Testis (tissue), 2 donors: ENCODE measurements at regions not wholly inside any gene's neighbourhood (a gene's known extent, or its start where the extent isn't known, plus 50 kb on each side); places are given as distances from the start of the nearest gene placed in this dataset.

Source experiments
- POLR2A ChIP-seq: fragments of 450-650 bp; IDR thresholded peaks from one replicate; pipeline ENCODE4 v1.6.1; 2017; ENCODE audit warnings: antibody characterized with exemption, mild to moderate bottlenecking, moderate library complexity
- TF ChIP-seq, protein P1 (sequence below), 3 experiments: fragments of 450-650 bp in 2 of 3; fragments of 200-600 bp in 1 of 3; sonication (generic) in 1 of 3; IDR thresholded peaks; one replicate each; pipeline ENCODE4 v1.5.1; 2016 to 2019; ENCODE audit warnings: antibody characterized with exemption in 3 of 3, mild to moderate bottlenecking in 2 of 3, moderate library complexity in 1 of 3

DNA sequence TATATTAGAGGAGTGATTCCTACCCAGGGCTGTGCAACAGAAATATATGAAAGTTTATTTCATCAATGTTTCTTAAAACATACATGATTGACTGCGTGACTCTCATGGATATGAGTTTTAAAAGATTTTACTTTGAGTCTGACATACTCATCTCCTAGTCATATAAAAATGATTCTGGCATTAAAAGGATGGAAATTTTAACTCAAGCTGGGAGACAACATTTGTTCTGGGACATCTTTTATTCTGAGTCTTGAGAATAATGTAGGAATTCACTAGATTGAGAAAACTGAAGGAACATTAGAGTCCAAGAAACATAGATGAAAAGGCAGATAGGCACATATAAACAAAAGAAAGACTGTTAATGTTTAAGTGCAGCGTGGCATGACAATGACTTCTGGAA, 649.6 kb downstream of the SPRY1 start:
- TF ChIP-seq, protein P1, sequence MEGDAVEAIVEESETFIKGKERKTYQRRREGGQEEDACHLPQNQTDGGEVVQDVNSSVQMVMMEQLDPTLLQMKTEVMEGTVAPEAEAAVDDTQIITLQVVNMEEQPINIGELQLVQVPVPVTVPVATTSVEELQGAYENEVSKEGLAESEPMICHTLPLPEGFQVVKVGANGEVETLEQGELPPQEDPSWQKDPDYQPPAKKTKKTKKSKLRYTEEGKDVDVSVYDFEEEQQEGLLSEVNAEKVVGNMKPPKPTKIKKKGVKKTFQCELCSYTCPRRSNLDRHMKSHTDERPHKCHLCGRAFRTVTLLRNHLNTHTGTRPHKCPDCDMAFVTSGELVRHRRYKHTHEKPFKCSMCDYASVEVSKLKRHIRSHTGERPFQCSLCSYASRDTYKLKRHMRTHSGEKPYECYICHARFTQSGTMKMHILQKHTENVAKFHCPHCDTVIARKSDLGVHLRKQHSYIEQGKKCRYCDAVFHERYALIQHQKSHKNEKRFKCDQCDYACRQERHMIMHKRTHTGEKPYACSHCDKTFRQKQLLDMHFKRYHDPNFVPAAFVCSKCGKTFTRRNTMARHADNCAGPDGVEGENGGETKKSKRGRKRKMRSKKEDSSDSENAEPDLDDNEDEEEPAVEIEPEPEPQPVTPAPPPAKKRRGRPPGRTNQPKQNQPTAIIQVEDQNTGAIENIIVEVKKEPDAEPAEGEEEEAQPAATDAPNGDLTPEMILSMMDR (IDR thresholded peaks at IDR 0.05), result no peak
- TF ChIP-seq POLR2A, result no peak
